ENCODE measurements at regions not wholly inside any gene's neighbourhood (a gene's known extent, or its start where the extent isn't known, plus 50 kb on each side); places are given as distances from the start of the nearest gene placed in this dataset.
"Not testable (repeated sequence)": the region's sequence is repeated elsewhere in the genome, so short reads cannot be mapped to it uniquely, and the experiment has no call there.

DNA sequence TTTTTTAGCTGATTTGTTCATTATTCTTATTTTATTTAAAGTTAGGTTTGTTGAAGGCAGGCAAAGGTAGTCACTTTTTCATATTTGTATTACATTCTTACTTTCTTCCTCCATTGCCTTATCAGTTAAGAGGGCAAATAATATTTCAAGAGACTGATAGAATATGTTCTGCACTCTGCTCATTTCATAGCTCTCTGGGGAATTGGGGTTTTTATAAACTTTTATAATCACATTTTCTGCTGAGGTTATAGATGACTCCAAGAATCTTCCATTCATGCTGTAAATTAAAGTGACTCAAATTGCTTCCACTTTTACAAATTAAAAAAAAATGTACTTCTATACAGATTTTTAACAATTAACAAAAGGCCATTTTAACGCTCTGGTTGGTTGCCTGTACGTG, 142.9 kb upstream of the PLGLB2 start:
- DNase-seq (ENCODE audit: low spot score), result not testable (repeated sequence)

DNA sequence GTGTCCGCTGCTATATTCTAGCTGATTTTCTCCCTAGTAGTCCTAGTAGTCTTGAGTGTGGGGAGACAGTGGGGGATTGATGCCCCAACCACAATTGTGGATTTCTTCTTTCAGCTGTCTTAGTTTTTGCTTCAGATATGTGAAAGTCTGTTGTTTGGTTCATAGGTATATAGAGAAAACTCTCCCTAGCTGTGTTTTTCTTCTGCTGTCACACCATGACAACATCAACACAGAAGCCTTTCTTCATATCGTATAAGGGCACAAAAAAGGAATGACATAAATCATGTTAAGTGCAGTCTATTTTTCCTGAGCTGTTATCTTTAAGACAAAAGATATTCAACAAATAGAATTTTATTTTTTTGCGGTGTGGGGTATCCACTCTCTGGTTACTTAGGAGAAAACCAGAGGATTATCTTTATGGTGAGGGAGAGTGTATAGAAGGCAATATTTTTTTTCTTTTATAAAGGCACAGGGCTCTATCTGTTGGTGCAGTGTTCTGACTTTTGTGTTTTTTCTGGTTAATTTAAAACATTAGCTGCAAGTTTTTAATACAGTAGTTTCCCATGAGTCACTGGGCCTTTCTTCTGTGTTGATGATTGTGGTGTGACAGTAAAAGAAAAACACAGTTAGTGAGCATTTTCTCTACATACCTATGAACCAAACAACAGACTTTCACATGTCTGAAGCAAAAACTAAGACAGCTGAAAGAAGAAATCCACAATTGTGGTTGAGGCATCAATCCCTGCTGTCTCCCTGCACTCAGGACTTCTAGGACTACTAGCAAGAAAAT, 139.3 kb upstream of the PLGLB2 start:
- DNase-seq (ENCODE audit: low spot score), result not testable (repeated sequence)

GRCh38 chr2:87610974-87611373, 136.9 kb upstream of the PLGLB2 start:
- not testable (repeated sequence) for DNase-seq (ENCODE audit: low spot score)

GRCh38 chr2:87611416-87611815, 136.5 kb upstream of the PLGLB2 start:
- DNase-seq (ENCODE audit: low spot score), result not testable (repeated sequence)

- not testable (repeated sequence) for DNase-seq (ENCODE audit: low spot score)
Observed at GRCh38 chr2:87611956-87612355, 135.9 kb upstream of the PLGLB2 start.

DNA sequence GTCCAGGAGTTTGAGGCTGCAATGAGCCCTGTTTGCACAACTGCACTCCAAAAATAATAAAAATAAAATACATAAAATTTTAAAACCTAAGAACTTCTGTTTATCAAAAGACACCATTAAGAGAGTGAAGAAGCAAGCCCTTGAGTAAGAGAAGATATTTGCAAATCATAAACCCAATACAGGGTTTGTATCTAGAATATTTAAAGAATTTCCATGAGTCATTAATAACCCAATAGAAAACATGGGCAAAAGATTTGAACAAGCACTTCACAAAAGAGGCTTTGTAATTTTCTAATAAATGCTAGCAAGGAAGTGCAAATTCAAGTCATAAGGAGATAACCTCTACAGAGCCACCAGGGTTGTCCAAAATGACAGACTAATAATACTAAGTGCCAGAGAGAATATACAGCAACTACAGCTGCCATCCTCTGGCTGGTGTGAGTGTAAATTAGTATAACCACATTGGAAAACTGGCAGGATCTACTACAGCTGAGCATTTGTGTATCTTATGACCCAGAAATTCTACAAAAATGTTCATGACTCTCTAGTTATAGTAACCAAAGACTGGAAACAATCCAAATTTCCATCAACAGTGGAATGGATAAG, 133.0 kb upstream of the PLGLB2 start:
- not testable (repeated sequence) for DNase-seq (ENCODE audit: low spot score)

DNA sequence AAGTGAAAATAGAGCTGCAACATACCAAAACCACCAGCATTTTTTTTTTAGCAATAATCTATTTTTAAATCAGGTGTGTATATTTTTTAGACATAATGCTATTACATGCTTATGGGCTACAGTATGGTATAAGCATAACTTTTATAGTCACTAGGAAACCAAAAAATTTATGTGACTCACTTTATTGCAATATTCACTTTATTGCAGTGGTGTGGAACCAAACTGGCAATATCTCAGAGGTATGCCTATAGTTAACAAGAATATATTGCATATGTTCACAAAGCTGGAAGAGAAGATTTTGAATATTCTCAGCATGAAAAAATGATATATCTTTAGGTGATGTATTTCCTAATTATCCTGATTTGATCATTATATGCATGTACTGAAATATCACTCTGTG, 128.8 kb upstream of the PLGLB2 start:
- DNase-seq (ENCODE audit: low spot score), result not testable (repeated sequence)

- not testable (repeated sequence) for DNase-seq (ENCODE audit: low spot score)
Observed at GRCh38 chr2:87621139-87621538, 126.7 kb upstream of the PLGLB2 start.

DNA sequence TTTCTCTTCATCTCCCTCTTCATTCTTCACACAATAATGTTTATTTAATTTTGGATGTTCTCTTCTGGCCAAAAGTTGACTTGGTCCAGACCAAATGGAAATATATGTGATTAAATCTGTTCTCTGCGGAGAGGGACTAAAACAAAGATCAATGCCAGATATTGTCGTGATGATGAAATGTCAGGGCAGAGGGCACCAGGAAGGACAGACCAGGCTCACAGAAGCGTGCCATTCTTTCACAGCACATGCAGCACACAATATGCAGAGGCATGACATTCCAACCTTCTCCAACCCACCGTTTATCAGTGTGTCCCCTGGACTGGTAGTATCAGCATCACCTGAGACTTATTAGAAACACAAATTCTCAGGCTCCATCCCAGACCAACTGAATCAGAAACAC, 125.2 kb upstream of the PLGLB2 start:
- DNase-seq (ENCODE audit: low spot score), result not testable (repeated sequence)

- DNase-seq (ENCODE audit: low spot score), result not testable (repeated sequence)
Observed at GRCh38 chr2:87629491-87630458, 118.1 kb upstream of the PLGLB2 start.

DNA sequence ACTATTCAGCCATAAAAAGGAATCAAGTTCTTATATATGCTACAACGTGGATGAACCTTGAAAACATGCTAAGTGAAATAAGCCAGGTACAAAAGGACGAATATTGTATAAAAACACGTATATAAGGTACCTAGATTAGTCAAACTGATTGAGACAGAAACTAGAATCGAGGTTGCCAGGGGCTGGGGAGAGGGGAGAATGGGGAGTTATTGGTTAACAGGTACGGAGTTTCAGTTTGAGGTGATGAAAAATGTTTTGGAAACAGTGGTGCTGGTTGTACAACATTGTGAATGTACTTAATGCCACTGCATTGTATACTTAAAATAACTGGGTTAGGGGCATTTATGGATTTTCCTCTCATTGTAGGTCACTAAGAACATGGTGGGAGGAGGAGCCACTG, 117.0 kb upstream of the PLGLB2 start:
- not testable (repeated sequence) for DNase-seq (ENCODE audit: low spot score)

GRCh38 chr2:87631402-87631801, 116.5 kb upstream of the PLGLB2 start:
- not testable (repeated sequence) for DNase-seq (ENCODE audit: low spot score)

DNA sequence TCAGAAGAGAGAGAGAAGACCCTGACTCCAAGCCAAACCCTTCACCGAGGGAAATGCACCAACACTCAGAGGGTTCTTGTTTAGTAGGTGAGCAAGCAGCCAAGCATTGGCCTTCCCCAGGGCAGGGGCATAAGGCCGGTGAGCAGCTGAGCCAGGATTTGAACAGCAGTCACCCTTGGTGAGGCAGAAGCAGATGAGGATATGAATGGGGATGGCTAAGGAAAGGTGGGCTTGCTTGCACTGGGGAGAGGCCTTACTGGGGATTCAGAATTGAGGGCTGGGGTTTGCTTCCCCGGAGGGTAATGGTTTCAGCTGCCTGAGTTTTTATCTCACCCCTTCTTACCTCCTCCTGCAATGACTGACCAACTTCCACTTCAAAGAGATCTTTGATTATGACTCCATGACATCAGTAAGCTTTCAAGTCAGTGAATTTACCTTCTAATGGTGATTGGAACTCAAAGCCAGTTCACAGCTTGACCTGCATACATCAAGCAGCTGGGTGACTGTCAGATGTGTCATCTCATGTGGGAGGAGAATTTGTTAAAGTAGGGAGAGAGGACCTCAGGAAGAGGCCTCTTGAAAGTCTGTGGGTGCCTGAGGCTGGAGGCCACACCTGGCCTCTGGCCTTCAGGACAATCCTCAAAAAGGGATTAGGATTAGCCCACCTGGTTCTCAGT, 114.5 kb upstream of the PLGLB2 start:
- DNase-seq (ENCODE audit: low spot score), result not testable (repeated sequence)

- DNase-seq (ENCODE audit: low spot score), result not testable (repeated sequence)
Observed at GRCh38 chr2:87634106-87634505, 113.8 kb upstream of the PLGLB2 start.

- DNase-seq (ENCODE audit: low spot score), result not testable (repeated sequence)
Observed at GRCh38 chr2:87634971-87635650, 112.8 kb upstream of the PLGLB2 start.

GRCh38 chr2:87636246-87636645, 111.6 kb upstream of the PLGLB2 start:
- not testable (repeated sequence) for DNase-seq (ENCODE audit: low spot score)

DNA sequence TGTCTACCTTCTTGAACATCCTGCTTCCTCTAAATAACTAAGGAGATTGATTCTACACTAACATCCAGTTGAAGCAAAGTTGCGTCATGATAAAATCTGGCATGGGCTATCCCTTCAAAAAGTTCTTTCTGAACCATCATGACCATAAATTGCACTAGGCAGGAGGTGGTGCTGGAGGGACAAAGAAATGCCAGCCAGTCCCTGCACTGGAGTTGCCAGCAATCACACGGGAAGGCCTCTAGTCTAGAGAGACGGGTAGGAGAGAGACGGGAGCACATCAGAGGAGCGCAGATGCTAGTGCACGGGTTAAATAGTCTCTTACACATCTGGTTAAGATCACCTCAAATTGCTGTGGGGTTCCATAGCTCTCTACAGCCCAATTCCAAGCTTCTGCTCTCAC, 111.2 kb upstream of the PLGLB2 start:
- DNase-seq (ENCODE audit: low spot score), result not testable (repeated sequence)

DNA sequence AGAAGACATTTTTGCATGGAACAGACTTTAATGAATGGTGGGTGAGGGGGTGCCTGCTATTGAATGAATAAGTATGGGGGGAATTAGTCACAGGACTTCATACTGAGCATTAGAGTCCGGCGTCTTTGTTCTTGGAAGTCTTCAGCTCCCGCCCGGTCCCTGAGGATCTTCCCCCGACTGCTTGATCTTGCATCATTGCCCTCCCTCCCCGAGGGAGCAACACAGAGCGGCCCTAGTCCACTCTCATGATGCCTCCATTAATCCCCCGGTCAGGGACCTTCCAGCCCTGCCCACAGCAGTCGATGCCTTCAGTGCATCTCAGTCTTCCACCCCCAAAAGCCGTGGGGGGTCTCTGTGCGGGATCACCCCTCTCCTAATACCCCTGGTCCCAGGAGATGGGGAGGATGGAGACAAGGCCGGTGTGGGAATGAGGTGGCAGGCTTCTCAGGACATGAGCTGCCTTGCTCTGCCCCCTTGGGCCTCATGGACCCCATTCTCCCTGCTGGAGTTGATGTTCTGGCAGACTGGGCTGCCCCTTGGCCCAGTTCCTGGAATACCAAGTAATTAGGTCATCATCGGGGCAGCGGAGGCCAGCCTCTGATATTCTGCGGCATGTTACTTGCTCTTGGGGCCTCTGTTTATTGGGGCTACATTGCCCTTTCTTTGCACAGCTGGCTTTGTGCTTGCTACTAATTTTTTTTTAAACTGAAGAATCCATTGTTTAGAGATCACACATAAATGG, 110.5 kb upstream of the PLGLB2 start:
- not testable (repeated sequence) for DNase-seq (ENCODE audit: low spot score)

DNA sequence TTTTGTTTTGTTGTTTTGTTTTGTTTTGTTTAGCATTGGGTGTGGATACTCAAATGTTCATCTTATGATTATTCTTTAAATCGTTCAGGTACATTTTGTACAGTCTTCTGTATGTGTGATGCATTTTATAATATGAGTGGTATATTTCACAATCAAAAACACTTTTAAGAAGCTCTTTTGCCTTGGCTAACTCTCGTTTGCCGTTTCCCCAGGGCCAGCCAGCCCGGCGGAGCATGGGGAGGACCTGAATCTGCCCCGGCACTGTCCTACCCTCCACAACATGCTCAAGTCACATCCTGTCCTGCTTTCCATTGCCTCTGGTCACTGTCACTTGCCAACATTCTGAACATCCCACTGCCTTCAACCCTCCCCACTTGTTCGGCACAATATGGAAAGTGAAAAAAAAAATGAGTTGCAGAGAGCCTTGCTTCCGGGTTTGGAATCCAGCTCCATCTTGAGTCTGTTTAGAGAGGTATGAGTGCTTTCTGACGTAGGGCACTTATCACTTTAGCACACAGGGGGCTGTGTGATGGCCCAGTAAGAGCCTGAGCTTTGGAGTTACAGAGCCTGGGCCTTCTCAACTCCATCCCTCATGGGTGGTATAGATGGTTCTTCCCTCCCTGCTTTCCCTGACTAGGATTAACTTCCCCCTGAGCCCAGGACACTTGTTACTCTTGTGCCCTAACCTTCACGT, 109.6 kb upstream of the PLGLB2 start:
- DNase-seq (ENCODE audit: low spot score), result not testable (repeated sequence)

Data from ureter (tissue), 1 donor.